ENCODE measurements at regions not wholly inside any gene's neighbourhood (a gene's known extent, or its start where the extent isn't known, plus 50 kb on each side); places are given as distances from the start of the nearest gene placed in this dataset.
A peak's percentile ranks its signal among the peaks of the same experiment; 100 is the strongest.

DNA sequence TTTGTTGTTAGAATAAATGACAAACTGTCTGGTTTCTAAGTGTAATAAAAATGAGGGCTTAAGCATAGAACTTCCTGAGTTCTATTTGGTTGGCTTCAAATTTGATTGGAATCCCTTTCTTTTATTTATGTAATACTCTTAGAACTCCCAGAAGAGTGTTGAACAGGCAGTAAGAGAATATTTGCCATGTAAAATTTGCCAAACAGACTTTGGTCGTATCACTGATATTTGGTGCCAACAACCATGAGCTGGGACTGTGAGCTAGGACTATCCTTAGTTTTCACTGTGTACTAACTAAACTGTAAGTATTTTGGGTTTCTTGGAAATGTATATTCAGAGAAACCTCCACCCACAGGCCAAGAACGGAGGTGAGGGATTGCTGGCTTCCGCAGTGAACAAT, 971.2 kb upstream of the SOX9 start:
- no peak for DNase-seq (ENCODE audit: low spot score)

DNA sequence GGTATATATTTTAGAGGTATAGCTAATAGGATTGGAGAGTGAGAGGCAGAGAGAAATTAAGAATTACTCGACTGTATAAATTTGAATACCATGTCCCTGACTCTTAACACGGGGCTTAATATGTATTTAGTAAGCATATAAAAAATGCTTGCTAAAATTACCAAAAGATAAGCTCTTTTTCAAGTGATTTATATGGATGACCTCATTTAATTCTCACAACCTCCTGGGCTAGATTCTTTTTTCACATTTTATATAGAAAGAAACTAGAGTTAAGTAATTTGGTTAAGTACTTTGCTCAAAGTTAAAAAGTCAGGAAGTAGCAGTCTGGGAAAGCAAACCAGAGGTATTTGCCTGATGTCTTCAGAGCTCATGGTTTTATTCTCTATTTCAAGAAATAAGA, 963.5 kb upstream of the SOX9 start:
- DNase-seq (ENCODE audit: low spot score) = no peak

DNA sequence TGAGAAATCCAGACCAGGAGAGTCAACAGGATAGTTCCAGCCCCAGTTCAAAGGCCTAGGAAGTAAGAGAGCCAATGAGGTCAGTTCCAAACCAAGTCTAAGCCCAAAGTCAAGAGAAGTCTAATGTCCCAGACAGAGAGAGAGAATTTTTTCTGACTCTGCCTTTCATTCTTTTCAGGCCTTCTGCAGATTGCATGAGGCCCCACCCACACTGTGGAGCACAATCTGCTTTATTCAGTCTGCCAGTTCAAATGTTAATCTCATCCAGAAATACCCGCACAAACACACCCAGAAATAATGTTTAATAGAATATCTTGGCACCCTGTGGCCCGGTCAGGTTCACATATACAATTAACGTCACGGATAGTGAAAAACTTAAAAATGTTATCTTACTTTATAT, 962.4 kb upstream of the SOX9 start:
- DNase-seq (ENCODE audit: low spot score) = no peak

DNA sequence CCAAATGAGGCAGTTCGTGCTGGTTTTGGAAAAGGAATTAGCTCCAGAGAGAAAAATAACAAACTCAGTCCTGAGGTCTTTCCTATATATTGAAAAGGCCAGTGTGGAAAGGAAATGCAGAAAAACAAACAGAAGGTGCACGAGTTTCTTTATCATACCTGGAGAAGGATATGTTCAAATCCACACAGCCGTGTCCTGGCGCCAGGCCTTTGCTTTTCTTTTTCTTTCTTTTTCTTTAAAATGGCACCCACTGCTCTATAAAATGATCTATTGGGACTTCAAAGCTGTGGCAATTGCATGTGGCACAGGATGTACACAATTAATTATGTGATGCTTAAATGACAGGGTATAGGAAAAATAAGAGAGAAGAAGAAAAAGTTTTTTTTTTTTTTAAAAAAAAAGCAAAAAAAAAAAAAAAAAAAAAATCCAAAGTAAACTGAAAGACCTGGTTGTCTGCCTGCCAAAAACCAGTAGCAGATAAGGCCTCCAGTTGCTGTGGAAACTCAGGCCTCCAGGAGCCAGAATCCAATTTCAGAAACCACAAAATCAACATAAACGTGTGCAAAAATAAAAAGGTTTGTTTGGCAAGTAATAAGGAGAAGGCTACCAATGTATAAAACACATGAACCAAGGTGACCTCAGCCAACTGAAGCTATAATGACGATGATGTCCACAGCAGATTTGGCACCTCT, 957.6 kb upstream of the SOX9 start:
- no peak for DNase-seq (ENCODE audit: low spot score)

DNA sequence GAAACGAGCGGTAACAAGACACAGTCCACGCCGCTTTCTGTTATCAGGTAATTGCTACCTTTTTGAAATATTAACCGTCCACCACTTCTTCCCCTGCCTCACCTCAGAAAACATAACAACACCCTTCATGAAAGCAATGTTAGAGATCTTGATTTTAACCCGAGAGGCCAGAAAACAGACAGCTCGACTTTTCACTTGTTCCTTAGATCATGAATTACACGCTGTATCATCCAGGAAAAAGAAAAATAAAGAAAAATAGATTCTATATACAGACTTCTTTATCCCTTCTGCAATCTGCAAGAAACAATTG, 957.1 kb upstream of the SOX9 start:
- no peak for DNase-seq (ENCODE audit: low spot score)

DNA sequence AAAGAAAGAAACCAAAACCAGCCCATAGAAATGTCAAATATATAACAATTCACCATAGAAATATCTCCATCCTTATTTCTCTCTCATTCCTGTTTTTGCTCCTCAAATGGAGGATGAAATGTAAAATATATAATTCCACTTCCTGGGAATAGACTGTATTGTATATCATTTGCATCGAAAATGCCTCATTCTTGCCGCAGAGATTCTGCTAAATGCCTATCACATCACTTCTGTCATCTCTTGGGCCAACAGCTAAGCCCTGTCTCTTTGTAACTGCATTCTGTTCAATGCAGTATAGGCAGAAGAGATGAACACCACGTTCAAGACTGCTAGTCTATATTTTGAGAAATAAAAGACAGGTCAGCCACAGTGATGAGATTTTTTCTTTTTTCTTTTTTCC, 956.3 kb upstream of the SOX9 start:
- DNase-seq (ENCODE audit: low spot score) = no peak

DNA sequence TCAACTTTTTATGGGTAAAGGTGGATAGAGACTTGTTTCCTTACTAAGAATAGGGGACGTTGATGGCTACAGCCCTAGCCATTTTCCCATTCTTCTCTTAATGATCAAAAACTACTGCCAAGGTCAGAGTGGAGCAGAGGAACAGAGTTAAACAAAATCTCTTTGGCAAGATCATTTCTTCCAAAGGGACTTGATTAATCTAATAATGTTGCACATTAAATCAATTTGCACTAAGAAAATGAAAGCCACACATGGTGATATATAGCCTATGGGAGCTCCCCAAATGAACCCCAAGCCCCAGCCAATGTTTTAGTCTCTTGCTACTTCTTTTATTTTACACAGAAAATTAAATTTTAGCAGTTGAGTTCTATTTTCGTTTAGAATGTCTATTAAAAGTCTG, 954.5 kb upstream of the SOX9 start:
- no peak for DNase-seq (ENCODE audit: low spot score)

DNA sequence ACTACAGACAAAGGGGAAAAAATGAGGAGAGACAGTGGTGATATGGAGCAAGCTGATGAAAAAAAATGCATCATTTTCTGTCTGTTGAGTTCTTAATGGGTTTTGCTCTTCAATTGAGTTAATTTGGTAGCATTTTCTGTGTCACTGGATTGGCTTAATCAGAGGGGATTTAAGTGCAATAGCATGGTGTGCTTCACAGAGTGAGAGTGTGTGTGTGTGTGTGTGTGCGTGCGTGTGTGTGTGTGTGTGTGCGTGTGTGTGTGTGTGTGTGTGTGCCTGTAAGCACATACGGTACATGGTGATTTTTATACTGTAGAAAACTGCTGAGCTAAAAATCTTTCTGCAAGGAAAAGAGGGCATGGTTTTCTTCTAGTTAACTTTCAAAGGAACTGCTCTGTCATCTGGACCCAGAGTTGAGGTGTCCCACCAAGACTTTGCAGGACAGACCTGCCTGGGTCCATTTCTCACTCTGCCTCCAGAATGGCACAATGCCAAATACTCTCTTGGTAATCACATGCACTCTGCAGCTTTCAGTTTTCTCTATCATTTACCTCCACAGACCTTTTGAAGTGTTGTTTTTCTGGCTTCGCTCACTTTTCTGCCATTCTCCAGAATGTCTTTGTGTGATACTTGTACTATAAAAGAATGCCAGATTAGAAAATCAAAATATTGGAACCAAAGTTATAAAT, 952.6 kb upstream of the SOX9 start:
- DNase-seq (ENCODE audit: low spot score) = no peak

DNA sequence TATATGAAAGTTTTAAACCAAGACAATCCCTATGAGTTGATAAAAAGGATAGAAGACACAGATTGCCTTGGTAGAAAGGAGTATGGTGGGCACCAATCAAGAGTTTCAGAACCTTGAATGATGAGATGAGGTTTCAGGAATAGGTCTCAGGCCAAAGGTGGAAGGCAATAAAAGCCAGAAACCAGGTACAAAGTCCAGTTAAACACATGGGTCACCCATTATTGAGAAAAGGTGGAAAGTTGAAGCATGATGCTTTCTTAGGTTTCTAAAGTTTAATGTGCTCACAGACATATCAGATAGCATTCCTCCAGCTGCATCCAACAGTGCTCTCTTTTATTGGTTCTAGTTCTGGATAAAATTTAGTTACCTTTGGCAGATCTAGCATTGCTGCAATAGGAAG, 950.8 kb upstream of the SOX9 start:
- DNase-seq (ENCODE audit: low spot score) = peak; percentile 6

DNA sequence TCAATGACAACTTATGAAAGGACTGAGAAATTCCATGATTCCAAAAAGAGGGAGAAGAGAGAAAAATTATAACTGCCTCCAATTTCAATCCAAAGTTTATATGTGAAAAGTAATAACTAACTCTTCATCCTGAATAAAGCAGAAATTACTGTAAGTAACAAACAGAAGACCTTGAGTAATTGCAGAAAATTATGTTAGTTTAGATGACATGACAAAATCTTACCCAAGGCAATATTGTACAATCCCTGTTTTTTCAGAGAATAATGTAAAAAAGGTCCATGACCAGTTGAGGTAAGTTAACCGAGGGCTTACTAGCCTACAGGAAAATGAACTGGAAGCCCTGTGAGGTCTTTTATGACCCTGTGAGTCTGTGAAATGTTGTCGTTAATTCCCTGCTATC, 949.5 kb upstream of the SOX9 start:
- DNase-seq (ENCODE audit: low spot score) = no peak

DNA sequence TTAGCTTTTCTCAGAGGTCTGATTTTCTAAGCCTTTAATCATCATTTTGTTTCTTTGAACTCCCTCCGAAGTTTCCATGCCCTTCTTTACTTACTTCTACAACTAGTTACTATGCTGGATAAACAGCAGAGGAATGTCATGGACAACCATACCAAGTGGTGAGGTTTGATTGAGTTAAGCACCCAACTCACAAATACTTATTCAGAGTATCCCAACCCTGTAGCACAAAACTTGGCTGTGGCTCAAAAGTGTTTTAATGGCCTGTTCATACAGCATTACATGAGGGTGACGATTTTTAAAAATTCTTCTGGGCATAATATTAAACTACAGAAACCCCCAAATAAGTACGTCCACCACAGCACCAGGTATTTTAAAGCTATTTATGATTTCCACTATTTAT, 946.8 kb upstream of the SOX9 start:
- no peak for DNase-seq (ENCODE audit: low spot score)

DNA sequence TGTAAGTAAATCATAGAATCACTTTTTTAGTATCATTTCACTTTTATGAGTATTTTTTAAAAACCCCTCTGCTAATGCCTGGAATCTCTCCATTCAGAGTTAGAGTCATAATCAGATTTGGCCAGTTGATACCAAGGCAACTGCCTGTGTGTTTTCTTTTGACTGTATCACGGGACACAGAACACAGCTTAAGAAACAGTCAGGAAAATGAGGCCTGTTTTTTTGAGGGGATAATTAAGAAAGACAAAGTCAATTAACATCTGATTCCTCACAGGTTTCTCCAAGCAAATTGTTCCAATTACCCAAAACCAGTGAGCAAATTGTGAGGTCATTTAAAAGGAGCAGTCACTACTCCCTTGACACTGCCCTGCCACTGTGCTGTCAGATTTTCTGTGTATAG, 944.5 kb upstream of the SOX9 start:
- DNase-seq (ENCODE audit: low spot score) = no peak

DNA sequence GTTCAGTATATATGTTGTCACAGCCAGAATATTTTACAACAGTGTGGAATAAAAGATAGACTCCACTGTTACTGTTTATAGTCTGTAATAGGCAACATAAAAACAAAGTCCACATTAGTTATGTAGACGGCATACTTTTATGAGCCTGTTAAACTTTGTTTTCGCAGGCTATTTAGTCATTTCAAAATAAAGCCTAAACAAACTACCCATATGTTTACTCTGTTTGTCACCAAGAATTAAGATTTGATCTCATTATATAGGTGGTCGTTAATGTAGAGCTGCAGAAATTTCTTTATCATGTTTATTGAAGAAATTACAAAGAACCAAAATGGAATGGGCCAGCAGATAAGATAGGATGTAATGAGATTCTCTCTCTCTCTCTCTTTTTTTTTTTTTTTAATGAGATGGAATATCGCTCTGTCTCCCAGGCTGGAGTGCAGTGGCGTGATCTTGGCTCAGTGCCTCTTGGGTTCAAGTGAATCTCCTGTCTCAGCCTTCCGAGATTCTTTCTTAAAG, 943.8 kb upstream of the SOX9 start:
- no peak for DNase-seq (ENCODE audit: low spot score)

DNA sequence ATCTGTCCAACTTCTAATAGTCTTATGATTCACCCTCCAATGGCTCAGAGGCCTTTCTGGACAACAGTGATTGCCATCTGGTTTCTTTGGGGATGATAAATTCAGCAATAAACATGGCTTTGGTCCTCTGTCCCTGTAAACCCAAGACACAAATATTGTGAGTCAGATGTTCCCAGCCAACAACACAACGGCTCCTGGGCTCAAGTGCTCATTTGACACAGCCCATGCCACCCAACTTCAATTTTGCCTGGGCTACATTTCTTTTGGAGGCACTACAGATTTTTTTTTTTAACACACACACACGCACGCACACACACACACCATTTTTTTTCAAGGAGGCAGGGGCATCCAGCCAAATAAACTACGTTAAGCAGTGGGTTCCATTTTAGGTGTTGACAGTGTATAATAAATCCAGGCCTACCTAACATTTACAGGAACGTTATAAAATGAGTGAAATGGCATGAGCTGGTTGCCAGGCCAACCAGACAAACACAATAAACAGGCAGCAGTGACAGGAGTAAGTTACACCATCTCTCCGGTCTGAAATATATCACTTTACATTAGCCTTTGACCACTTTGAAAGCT, 939.9 kb upstream of the SOX9 start:
- DNase-seq (ENCODE audit: low spot score) = no peak

DNA sequence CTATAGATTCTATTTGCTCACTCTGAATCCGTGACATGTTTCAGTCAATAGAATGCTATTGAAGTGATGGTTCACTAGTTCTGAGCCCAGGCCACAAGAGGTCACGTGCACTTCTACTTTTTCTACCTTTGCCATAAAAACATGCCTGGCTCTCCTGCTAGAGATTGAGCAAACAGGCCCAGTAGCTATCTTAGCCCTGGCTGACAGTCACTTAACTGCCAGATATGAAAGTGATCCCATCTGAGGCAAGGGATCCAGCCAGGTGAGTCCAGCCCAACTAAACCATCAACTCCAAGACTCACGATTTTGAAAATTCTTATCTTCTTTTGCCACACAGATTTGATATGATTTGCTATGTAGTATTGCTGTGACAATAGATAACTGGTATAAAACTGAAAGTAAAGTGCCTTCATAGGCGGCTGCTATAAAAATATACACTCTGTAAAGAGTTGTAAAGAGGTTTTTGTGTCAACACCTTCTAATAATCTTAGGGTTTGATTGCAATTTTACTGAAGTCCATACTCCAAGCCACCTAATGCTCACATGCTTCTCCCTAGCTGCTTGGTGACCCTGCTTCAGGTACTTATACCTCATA, 937.7 kb upstream of the SOX9 start:
- DNase-seq (ENCODE audit: low spot score) = no peak

DNA sequence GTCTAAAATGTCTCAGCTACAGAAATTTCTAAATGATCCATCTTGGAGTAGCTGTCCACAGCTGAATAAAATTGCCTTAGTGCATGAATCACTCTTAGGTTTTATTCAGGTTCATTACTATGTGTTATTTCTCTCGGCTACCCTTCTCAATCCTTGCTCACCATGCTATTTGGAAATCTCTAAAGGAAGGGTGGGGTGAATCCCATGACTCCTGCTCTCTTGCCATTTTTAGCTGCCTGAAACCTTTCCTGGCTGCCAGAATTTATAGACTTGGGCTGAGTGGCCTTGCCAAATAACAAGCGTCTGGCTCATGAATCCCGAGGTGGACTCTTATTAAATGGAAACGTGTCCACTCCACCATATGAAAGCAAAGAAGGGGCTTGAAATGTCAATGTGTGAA, 936.1 kb upstream of the SOX9 start:
- DNase-seq (ENCODE audit: low spot score) = no peak

DNA sequence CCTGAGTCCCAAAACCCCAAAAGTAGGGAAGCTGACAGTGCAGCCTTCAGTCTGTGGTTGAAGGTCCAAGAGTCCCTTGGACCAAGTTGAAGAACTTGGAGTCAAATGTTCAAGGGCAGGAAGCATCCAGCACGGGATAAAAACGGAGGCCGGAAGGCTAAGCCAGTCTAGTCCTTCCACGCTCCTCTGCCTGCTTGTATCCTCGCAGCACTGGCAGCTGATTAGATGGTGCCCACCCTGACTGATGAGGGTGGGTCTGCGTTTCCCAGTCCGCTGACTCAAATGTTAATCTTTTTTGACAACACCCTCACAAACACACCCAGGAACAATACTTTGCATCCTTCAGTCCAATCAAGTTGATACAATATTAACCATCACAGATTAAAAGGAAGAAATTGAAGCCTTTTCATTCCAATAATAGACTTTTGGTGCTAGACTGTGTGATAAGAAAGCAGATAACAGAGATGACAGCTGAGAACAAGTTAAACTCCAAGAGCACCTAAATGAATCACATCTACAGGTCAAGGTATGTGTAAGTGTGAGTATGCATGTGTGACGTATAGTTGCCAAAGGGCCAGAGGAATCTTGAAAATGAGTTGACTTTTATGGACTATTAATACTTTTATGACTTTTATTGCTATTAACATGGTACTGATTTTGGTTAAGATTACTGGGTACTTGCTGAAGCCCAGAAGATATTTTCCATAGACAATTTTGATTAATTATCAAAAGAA, 933.5 kb upstream of the SOX9 start:
- no peak for DNase-seq (ENCODE audit: low spot score)

DNA sequence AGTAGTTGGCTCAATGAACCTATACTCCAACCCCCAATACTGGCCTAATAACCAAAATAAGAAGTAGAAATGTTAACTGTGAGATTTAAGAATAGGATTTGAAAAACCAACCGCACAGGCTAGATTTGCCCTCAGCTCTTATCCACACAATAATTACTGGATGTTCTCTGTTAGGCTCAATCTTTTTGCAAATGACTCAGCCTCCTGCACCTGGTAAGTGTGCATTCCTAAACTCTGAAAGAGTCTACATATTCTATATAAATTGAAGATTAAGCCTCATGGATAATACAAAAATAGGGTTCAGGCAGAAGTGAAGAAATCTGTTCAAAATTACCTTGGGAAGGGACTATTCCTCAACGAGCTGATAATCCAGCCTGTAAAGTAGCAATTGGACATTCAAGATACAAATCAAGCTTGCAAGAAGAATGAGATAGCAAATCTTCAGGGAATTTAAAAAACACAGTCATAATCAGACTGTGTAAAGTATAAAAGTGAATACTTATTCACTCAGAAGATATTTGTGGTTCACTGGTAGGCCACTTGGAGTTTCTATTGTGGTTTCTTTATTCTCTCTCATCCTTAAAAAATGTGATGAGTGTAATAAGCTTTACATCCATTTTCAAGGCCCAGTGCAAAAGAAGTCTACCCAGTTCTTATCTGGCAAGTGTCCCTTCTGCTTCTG, 931.9 kb upstream of the SOX9 start:
- no peak for DNase-seq (ENCODE audit: low spot score)

DNA sequence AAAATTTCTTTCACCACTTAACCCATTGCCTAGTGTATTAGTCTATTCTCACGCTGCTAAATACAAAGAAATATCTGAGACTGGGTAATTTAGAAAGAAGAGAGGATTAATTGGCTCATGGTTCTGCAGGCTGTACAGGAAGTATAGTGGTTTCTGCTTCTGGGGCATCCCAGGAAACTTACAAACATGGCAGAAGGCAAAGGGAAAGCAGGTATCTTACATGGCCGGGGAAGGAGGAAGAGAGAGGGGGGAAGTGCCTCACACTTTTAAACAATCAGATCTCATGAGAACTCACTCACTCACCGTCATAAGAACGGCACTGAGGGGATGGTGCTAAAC, 931.4 kb upstream of the SOX9 start:
- no peak for DNase-seq (ENCODE audit: low spot score)

DNA sequence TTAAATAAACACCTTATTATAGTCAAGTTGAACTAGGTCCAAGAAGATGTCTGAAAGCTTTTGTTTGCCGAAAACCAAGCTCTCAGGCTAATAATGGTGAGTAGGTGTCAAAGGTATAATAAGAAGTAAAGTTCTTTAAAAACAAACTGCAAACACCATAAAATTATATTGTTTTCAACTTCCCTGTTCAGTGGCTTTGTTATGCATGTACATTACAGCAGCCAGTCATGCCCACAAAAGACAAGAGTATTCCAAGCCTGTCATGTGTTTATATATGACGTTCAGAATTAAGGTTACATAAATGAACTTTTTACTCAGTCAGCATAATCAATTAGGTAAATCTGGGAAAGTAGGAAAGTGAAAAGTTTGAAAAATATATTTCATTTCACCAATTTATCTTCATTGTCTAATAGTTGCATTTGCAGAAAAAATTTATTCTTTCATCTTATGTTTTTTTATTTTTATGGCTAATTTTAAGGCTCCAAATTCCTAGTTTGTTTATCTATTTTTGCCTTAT, 928.7 kb upstream of the SOX9 start:
- DNase-seq (ENCODE audit: low spot score) = no peak

DNA sequence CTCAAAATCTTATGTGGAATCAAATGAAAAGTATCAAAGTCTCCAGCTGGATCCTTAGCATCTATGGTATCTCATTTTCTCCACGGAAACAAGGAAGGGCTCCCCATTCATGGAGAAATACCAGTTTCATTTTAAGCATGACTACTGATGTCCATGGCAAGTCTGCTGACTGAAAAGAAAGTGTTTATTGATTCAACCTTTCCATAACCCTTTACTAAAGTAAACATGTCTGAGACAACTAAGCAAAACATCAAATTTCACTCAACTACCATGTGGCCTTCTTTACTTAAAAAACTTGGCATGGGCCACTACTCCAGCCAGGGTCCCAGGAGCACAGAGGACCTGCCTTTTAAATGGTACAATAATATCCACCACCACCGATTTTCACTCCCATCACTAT, 928.0 kb upstream of the SOX9 start:
- no peak for DNase-seq (ENCODE audit: low spot score)

DNA sequence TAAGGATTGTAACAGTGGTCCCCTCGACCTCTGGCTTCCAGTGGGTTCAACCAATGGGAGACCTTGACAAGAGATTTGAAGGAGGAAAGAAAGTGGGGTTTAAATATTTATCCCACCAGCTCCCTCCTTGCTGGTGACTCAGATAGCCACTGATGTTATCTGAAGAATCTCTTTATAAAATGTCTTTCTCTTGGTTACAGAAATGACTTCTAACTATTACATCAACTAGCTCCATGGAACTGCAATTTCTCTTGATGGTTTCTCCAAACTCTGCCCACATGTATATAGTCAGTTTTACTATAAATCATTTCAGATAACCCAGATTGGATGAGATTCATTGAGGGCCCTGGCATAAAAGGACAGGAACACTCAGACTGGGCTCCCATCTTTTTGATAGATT, 920.2 kb upstream of the SOX9 start:
- DNase-seq (ENCODE audit: low spot score) = no peak

Measured in HuH-7.5 (cell line).